Mesothelial cell of epicardium (in vitro differentiated cells): ENCODE measurements at regions not wholly inside any gene's neighbourhood (a gene's known extent, or its start where the extent isn't known, plus 50 kb on each side); places are given as distances from the start of the nearest gene placed in this dataset.
"Not testable (repeated sequence)": the region's sequence is repeated elsewhere in the genome, so short reads cannot be mapped to it uniquely, and the experiment has no call there.

Source experiments
- DNase-seq, 2 experiments: peaks; one replicate each; pipeline ENCODE4 v3.0.0; 2021; ENCODE audit warnings: low spot score in 2 of 2; ENCODE audit not compliant: unreplicated experiment in 2 of 2
- H3K27ac Mint-ChIP-seq: 2 replicates; pipeline ENCODE4 v1.8.0; 2021; ENCODE audit warnings: mixed read lengths
- H3K27me3 Mint-ChIP-seq: 2 replicates; pipeline ENCODE4 v1.8.0; 2021; ENCODE audit warnings: low read depth, mixed read lengths
- H3K36me3 Mint-ChIP-seq: 2 replicates; pipeline ENCODE4 v1.8.0; 2021; ENCODE audit warnings: mixed read lengths
- H3K4me1 Mint-ChIP-seq: 2 replicates; pipeline ENCODE4 v1.8.0; 2021; ENCODE audit warnings: mixed read lengths
- H3K4me3 Mint-ChIP-seq: 2 replicates; pipeline ENCODE4 v1.8.0; 2021; ENCODE audit warnings: mild to moderate bottlenecking, moderate library complexity, mixed read lengths
- H3K9me3 Mint-ChIP-seq: 2 replicates; pipeline ENCODE4 v1.8.0; 2021; ENCODE audit warnings: mixed read lengths
- TF ChIP-seq, protein P1 (sequence below): fragments of 200-600 bp; sonication (generic); IDR thresholded peaks from one replicate; pipeline ENCODE4 v1.5.0; 2021; ENCODE audit warnings: antibody characterized with exemption; ENCODE audit not compliant: unreplicated experiment

- Mint-ChIP-seq H3K36me3 (no peaks in the 10 kb centered on the region), H3K4me3 (no peak overlapping the region), H3K9me3 (no peaks in the 10 kb centered on the region), H3K27ac (no peak overlapping the region), H3K4me1 (peaks cover 29% of the 10 kb centered on the region), H3K27me3 (peaks cover under 1% of the 10 kb centered on the region)
- no peak for DNase-seq
- TF ChIP-seq, protein P1, sequence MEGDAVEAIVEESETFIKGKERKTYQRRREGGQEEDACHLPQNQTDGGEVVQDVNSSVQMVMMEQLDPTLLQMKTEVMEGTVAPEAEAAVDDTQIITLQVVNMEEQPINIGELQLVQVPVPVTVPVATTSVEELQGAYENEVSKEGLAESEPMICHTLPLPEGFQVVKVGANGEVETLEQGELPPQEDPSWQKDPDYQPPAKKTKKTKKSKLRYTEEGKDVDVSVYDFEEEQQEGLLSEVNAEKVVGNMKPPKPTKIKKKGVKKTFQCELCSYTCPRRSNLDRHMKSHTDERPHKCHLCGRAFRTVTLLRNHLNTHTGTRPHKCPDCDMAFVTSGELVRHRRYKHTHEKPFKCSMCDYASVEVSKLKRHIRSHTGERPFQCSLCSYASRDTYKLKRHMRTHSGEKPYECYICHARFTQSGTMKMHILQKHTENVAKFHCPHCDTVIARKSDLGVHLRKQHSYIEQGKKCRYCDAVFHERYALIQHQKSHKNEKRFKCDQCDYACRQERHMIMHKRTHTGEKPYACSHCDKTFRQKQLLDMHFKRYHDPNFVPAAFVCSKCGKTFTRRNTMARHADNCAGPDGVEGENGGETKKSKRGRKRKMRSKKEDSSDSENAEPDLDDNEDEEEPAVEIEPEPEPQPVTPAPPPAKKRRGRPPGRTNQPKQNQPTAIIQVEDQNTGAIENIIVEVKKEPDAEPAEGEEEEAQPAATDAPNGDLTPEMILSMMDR = no peak
Measured at GRCh38 chr2:40668425-40668824, 216.5 kb upstream of the SLC8A1 start.

- H3K27me3 Mint-ChIP-seq, H3K4me1 Mint-ChIP-seq, H3K4me3 Mint-ChIP-seq, H3K36me3 Mint-ChIP-seq, DNase-seq, H3K27ac Mint-ChIP-seq: not testable (repeated sequence)
- H3K9me3 Mint-ChIP-seq = peaks cover 30% of the 10 kb centered on the region
Measured at GRCh38 chr2:40676134-40676790, 224.4 kb upstream of the SLC8A1 start.

DNA sequence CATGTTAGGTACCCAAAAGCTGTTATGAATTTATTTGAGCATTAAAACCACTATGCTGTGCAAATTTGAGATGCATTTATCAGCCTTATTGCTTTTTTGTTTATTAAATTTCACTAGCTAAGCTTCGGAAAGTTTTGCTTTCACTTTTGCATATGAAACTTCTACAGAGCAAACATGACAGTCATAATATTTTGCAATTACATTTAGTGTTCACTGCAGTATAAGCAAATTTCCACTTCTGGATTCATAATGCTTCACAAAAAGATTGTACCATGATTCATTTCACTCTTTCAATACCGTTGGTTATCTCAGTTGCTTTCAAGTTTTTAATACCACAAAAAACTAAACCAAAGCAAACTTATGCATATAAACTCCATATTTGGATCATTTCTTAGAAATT is 228.7 kb upstream of the SLC8A1 start:
- H3K4me3 Mint-ChIP-seq = no peak overlapping the region
- DNase-seq = no peak
- H3K36me3 Mint-ChIP-seq = peaks cover 4% of the 10 kb centered on the region
- TF ChIP-seq, protein P1 = no peak
- H3K27me3 Mint-ChIP-seq = no peaks in the 10 kb centered on the region
- no peak overlapping the region for H3K27ac Mint-ChIP-seq
- peaks cover 37% of the 10 kb centered on the region for H3K9me3 Mint-ChIP-seq
- H3K4me1 Mint-ChIP-seq = no peaks in the 10 kb centered on the region

GRCh38 chr2:40690036-40690435 is 238.1 kb upstream of the SLC8A1 start:
- Mint-ChIP-seq H3K9me3 (peaks cover 16% of the 10 kb centered on the region), H3K27ac (no peak overlapping the region)
- TF ChIP-seq, protein P1 = no peak

DNA sequence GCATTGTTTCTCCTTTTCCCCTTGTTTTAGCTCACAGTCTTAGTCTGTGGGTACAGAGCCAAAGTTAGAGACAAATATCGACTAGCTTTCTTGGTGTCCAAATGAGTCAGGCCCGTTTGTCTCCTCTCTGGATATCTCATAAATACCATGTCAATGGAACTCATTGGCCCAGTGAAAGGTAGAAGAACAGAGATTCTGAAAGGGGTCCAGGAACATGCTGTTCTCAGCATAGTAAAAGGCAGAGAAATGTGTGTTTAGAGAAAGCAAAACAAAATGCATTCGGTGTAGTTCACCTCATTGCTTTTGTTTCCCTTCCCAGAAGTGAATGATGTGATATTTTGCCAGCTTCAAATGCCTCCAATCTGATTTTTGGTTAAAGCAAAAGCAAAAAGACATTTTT is 238.6 kb upstream of the SLC8A1 start:
- H3K9me3 Mint-ChIP-seq = peaks cover 18% of the 10 kb centered on the region
- no peaks in the 10 kb centered on the region for H3K27me3 Mint-ChIP-seq
- no peak overlapping the region for H3K4me3 Mint-ChIP-seq
- no peak for DNase-seq
- no peaks in the 10 kb centered on the region for H3K36me3 Mint-ChIP-seq
- no peaks in the 10 kb centered on the region for H3K4me1 Mint-ChIP-seq
- H3K27ac Mint-ChIP-seq = no peak overlapping the region
- TF ChIP-seq, protein P1 = no peak

More at GRCh38 chr2:40690036-40690435, 238.1 kb upstream of the SLC8A1 start:
- DNase-seq = no peak
- H3K4me1 Mint-ChIP-seq = no peaks in the 10 kb centered on the region
- H3K36me3 Mint-ChIP-seq = no peaks in the 10 kb centered on the region
- no peaks in the 10 kb centered on the region for H3K27me3 Mint-ChIP-seq
- no peak overlapping the region for H3K4me3 Mint-ChIP-seq

DNA sequence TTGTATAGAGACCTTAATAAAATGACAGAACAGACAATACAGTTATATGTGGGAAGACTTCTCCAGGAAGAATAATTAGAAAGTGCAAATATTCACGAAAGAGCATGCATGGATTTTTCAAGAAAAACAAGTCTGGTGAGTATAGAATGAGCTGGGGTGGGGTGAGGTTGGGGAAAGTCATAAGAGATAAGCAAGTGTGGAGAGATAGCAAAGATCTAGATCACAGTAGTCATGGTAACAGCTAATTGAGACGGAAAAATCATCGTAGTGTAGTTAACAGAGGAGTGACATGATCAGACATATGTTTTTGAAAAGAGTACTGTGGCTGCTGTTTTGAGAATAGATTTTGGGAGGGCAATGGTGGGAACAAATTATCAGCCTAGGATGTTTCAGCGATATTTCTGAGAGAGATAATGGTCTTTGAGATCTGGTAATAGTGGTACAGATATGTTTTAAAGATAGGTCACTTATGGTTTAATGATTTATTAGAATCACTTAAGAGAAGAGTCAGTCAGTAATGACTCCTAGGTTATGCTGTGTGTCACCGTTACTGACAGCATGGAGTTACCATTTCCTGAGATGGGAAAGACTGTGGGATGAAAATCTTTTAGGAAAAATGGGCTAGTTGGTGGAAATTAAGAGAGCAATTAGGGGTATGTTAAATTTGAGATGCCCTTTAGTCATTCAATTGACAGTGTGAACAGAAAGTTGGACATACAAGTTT is 248.5 kb upstream of the SLC8A1 start:
- Mint-ChIP-seq H3K4me1 (peaks cover 6% of the 10 kb centered on the region), H3K36me3 (no peaks in the 10 kb centered on the region), H3K27ac (no peak overlapping the region), H3K9me3 (no peaks in the 10 kb centered on the region), H3K27me3 (no peaks in the 10 kb centered on the region), H3K4me3 (no peak overlapping the region)
- TF ChIP-seq, protein P1 = no peak
- DNase-seq = no peak

- not testable (repeated sequence) for DNase-seq, H3K27me3 Mint-ChIP-seq, H3K36me3 Mint-ChIP-seq, H3K4me3 Mint-ChIP-seq, H3K27ac Mint-ChIP-seq, H3K4me1 Mint-ChIP-seq
- peaks cover 33% of the 10 kb centered on the region for H3K9me3 Mint-ChIP-seq
Measured at GRCh38 chr2:40712197-40712894, 260.5 kb upstream of the SLC8A1 start.
